CD4-positive, alpha-beta T cell (primary cell): ENCODE measurements at regions not wholly inside any gene's neighbourhood (a gene's known extent, or its start where the extent isn't known, plus 50 kb on each side); places are given as distances from the start of the nearest gene placed in this dataset.

ENCODE experiments used
- ATAC-seq: fragments of 200-7000 bp; cut with Tn5 transposase; one replicate; pipeline ENCODE4 v1.10.0; 2022; ENCODE audit warnings: mild to moderate bottlenecking; ENCODE audit not compliant: poor library complexity
- CTCF ChIA-PET: fragments of 350-600 bp; sonication (Branson Sonifier 250); formaldehyde crosslinking; loops from one replicate; lab custom pipeline; 2021; ENCODE audit warnings: antibody characterized with exemption, inconsistent platforms; lab: Charles Lee
- POLR2A ChIA-PET: fragments of 350-600 bp; sonication (Branson Sonifier 250); formaldehyde crosslinking; loops from one replicate; lab custom pipeline; 2021; ENCODE audit warnings: antibody characterized with exemption, inconsistent platforms; lab: Charles Lee
- DNase-seq, 14 experiments: peaks; one replicate each; pipeline ENCODE4 v3.0.0-alpha.2; 2013 to 2020; ENCODE audit warnings: mixed read lengths in 2 of 14
- H3K27ac ChIP-seq, 2 donors: one replicate each; pipeline versions ENCODE4 v1.5.1 to v1.7.0; 2013; ENCODE audit warnings: low read length in 2 of 2, low read depth in 1 of 2, mild to moderate bottlenecking in 1 of 2
- H3K27me3 ChIP-seq, 2 experiments: 1 replicate in 1 of 2; 2 replicates in 1 of 2; pipeline versions ENCODE4 v1.6.1 to v1.7.0; 2013; ENCODE audit warnings: low read length in 2 of 2, control low read depth in 1 of 2, mild to moderate bottlenecking in 1 of 2, moderate library complexity in 1 of 2; ENCODE audit not compliant: insufficient read depth in 2 of 2, control insufficient read depth in 1 of 2
- H3K36me3 ChIP-seq: one replicate; pipeline ENCODE4 v1.6.1; 2013; ENCODE audit warnings: low read length, control low read depth; ENCODE audit not compliant: insufficient read depth
- H3K4me1 ChIP-seq: one replicate; pipeline ENCODE4 v1.6.1; 2013; ENCODE audit warnings: low read length, control low read depth; ENCODE audit not compliant: insufficient read depth
- H3K4me3 ChIP-seq: one replicate; pipeline ENCODE4 v1.5.1; 2013; ENCODE audit warnings: mild to moderate bottlenecking, low read length, moderate library complexity
- H3K9me3 ChIP-seq, 2 experiments: 1 replicate in 1 of 2; 2 replicates in 1 of 2; pipeline versions ENCODE4 v1.6.1 to v1.7.0; 2013; ENCODE audit warnings: low read length in 2 of 2, mild to moderate bottlenecking in 2 of 2, control low read depth in 1 of 2, moderate library complexity in 1 of 2; ENCODE audit not compliant: control insufficient read depth in 1 of 2, insufficient read depth in 1 of 2
- H3K27ac Mint-ChIP-seq: one replicate; pipeline ENCODE4 v1.8.0; 2020; ENCODE audit warnings: mixed read lengths
- H3K27me3 Mint-ChIP-seq: one replicate; pipeline ENCODE4 v1.8.0; 2021; ENCODE audit warnings: mixed read lengths
- H3K36me3 Mint-ChIP-seq: one replicate; pipeline ENCODE4 v1.8.0; 2021; ENCODE audit warnings: low read depth, mixed read lengths
- H3K4me1 Mint-ChIP-seq: one replicate; pipeline ENCODE4 v1.8.0; 2021; ENCODE audit warnings: low read depth, mixed read lengths
- H3K4me3 Mint-ChIP-seq: one replicate; pipeline ENCODE4 v1.8.0; 2020; ENCODE audit warnings: mild to moderate bottlenecking, mixed read lengths
- H3K9me3 Mint-ChIP-seq: one replicate; pipeline ENCODE4 v1.8.0; 2020; ENCODE audit warnings: mixed read lengths
- CTCF ChIP-seq: fragments of 200-600 bp; IDR thresholded peaks from one replicate; pipeline ENCODE4 v1.8.0; 2022; ENCODE audit warnings: antibody characterized with exemption, mild to moderate bottlenecking
- intact Hi-C, 2 experiments: fragments of 100-400 bp; cut with DNase I in 1 of 2; cut with micrococcal nuclease in 1 of 2; formaldehyde crosslinking; loops; one replicate each; pipeline versions ENCODE4 v1.15.1 to v1.9.0; 2023 to 2025; cut with DNase I, micrococcal nuclease

- no peaks in the 10 kb centered on the region for H3K36me3 ChIP-seq
- CTCF ChIA-PET: no interaction called here
- no peak for ATAC-seq
- no peaks in the 10 kb centered on the region for H3K27me3 Mint-ChIP-seq
- H3K27me3 ChIP-seq: no peaks in the 10 kb centered on the region
- no peak for TF ChIP-seq CTCF
- H3K4me1 ChIP-seq: no peaks in the 10 kb centered on the region
- H3K4me3 ChIP-seq: no peak overlapping the region
- no peaks in the 10 kb centered on the region for H3K9me3 Mint-ChIP-seq
- H3K4me1 Mint-ChIP-seq: no peaks in the 10 kb centered on the region
- no peaks in the 10 kb centered on the region for H3K9me3 ChIP-seq
- H3K27ac Mint-ChIP-seq: no peak overlapping the region
- H3K36me3 Mint-ChIP-seq: no peaks in the 10 kb centered on the region
- no peak overlapping the region for H3K4me3 Mint-ChIP-seq
- intact Hi-C loops: no loop called here
- POLR2A ChIA-PET: no interaction called here
- no peak overlapping the region for H3K27ac ChIP-seq
- DNase-seq: no peak
Observed at GRCh38 chr13:80903911-80904310, 563.0 kb upstream of the SPRY2 start.

DNA sequence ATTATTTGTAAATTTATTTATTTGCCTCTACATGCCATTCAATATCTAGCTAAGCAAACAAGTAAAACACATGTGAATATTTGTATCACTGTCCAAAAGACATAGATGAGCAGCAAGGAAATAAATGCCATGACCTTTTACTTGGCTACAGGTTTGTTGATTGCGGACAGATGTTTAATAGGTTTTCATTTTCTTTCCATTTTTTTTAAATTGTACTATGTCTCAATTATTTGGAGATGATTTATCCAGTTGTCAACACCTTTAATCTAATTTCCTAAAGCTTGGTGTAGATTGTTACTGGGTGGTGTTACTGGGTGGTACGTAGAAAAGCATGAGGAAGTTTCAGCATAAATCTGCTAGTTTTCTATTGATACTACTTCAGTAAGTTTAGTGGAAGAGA is 560.6 kb upstream of the SPRY2 start:
- H3K27ac Mint-ChIP-seq: no peak overlapping the region
- ChIA-PET CTCF (no interaction called here), POLR2A (interaction anchor here (0.7 kb wide), 1 partner anchor 720 kb away, joined by 3 read pairs; no protein-coding TSS in a partner anchor)
- Histone ChIP-seq H3K36me3 (no peaks in the 10 kb centered on the region), H3K4me1 (no peaks in the 10 kb centered on the region), H3K9me3 (no peaks in the 10 kb centered on the region), H3K27me3 (no peaks in the 10 kb centered on the region), H3K27ac (no peak overlapping the region), H3K4me3 (no peak overlapping the region)
- DNase-seq (no peak), ATAC-seq (no peak)
- no peaks in the 10 kb centered on the region for H3K4me1 Mint-ChIP-seq
- H3K4me3 Mint-ChIP-seq: no peak overlapping the region
- no peak for TF ChIP-seq CTCF
- no peaks in the 10 kb centered on the region for H3K27me3 Mint-ChIP-seq
- no peaks in the 10 kb centered on the region for H3K36me3 Mint-ChIP-seq
- H3K9me3 Mint-ChIP-seq: no peaks in the 10 kb centered on the region
- intact Hi-C loops: no loop called here

DNA sequence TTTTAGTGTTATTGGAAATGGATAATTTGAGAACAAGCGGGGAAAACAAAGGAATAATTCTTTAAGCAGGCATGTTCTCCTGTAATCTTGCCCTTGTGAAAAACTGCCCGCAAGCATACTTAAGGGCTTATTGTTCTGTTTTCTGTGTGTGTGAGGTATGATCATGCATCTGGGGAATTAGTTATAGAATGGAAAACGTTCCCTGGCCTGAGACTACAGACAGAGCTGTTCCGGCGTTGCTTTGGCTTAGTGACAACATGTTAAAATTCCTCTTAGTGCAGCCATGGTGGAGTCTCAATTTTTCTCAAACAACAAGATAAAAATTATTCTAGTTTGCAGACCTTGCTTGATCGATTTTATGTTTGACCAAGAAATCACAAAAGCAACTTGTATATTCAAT is 560.2 kb upstream of the SPRY2 start:
- Histone ChIP-seq H3K27me3 (no peaks in the 10 kb centered on the region), H3K27ac (no peak overlapping the region), H3K36me3 (no peaks in the 10 kb centered on the region), H3K4me3 (no peak overlapping the region), H3K4me1 (no peaks in the 10 kb centered on the region), H3K9me3 (no peaks in the 10 kb centered on the region)
- CTCF ChIA-PET: no interaction called here
- Mint-ChIP-seq H3K36me3 (no peaks in the 10 kb centered on the region), H3K9me3 (no peaks in the 10 kb centered on the region), H3K27me3 (no peaks in the 10 kb centered on the region), H3K4me1 (no peaks in the 10 kb centered on the region), H3K27ac (no peak overlapping the region), H3K4me3 (no peak overlapping the region)
- intact Hi-C loops: no loop called here
- no peak for DNase-seq
- no peak for ATAC-seq
- POLR2A ChIA-PET: interaction anchor here (0.7 kb wide), 1 partner anchor 720 kb away, joined by 3 read pairs; no protein-coding TSS in a partner anchor
- TF ChIP-seq CTCF: no peak
